ENCODE measurements at regions not wholly inside any gene's neighbourhood (a gene's known extent, or its start where the extent isn't known, plus 50 kb on each side); places are given as distances from the start of the nearest gene placed in this dataset.

GRCh38 chr6:50657513-50657912, 55.8 kb upstream of the TFAP2D start:
- no peaks in the 10 kb centered on the region for H3K27me3 ChIP-seq (ENCODE audit: control insufficient read depth in 2 of 2, insufficient read depth in 2 of 2, low read length in 2 of 2)
- H2AFZ ChIP-seq (ENCODE audit: insufficient read depth, low read depth, low read length, poor library complexity, severe bottlenecking), result no peak overlapping the region
- no peak for DNase-seq
- H3K4me1 ChIP-seq (ENCODE audit: control insufficient read depth in 1 of 2, insufficient read depth in 2 of 2, low read length in 2 of 2), result no peaks in the 10 kb centered on the region
- no peaks in the 10 kb centered on the region for H3K36me3 ChIP-seq (replicated peaks in 1 of 2; ENCODE audit: control insufficient read depth in 1 of 2, insufficient read depth in 2 of 2, low read length in 2 of 2)
- Mint-ChIP-seq H3K36me3 (no peaks in the 10 kb centered on the region), H3K4me1 (no peaks in the 10 kb centered on the region), H3K27me3 (ENCODE audit: low read depth in 3 of 3) (peaks cover 0 to 1% (median 0%) of the 10 kb centered on the region in 3 donors), H3K27ac (no peak overlapping the region), H3K9me3 (no peaks in the 10 kb centered on the region), H3K4me3 (no peak overlapping the region)
- H3K4me3 ChIP-seq (replicated peaks in 1 of 3; ENCODE audit: low read depth in 2 of 3, low read length in 3 of 3), result no peak overlapping the region
- no peak overlapping the region for H3K9ac ChIP-seq (ENCODE audit: insufficient read depth, low read length, poor library complexity, severe bottlenecking)
- no peaks in the 10 kb centered on the region for H3K79me2 ChIP-seq (ENCODE audit: insufficient read depth, low read length)
- 71% methylated on average over 1 of the region's 1 CpG for WGBS (ENCODE audit: insufficient coverage)
- intact Hi-C loops (cut with micrococcal nuclease), result no loop called here
- no peak overlapping the region for H3K4me2 ChIP-seq (replicated peaks; ENCODE audit: extremely low read depth, low read length, poor library complexity, severe bottlenecking)
- H3K9me3 ChIP-seq (replicated peaks in 1 of 2; ENCODE audit: control insufficient read depth in 1 of 2, insufficient read depth in 1 of 2, low read length in 2 of 2), result no peaks in the 10 kb centered on the region
- H3K27ac ChIP-seq (ENCODE audit: low read depth in 1 of 2, low read length in 2 of 2), result no peak overlapping the region
- no peak for TF ChIP-seq CTCF (IDR thresholded peaks at IDR 0.05)
- no peaks in the 10 kb centered on the region for H4K20me1 ChIP-seq (ENCODE audit: insufficient read depth, low read length)

- no peak overlapping the region for H3K4me3 ChIP-seq (replicated peaks in 1 of 3; ENCODE audit: low read depth in 2 of 3, low read length in 3 of 3)
- H3K36me3 ChIP-seq (replicated peaks in 1 of 2; ENCODE audit: control insufficient read depth in 1 of 2, insufficient read depth in 2 of 2, low read length in 2 of 2), result no peaks in the 10 kb centered on the region
- no peak overlapping the region for H2AFZ ChIP-seq (ENCODE audit: insufficient read depth, low read depth, low read length, poor library complexity, severe bottlenecking)
- intact Hi-C loops (cut with micrococcal nuclease), result no loop called here
- H3K27ac ChIP-seq (ENCODE audit: low read depth in 1 of 2, low read length in 2 of 2), result no peak overlapping the region
- Mint-ChIP-seq H3K27ac (no peak overlapping the region), H3K27me3 (ENCODE audit: low read depth in 3 of 3) (no peaks in the 10 kb centered on the region), H3K36me3 (no peaks in the 10 kb centered on the region), H3K4me1 (no peaks in the 10 kb centered on the region), H3K9me3 (no peaks in the 10 kb centered on the region), H3K4me3 (no peak overlapping the region)
- no peak overlapping the region for H3K9ac ChIP-seq (ENCODE audit: insufficient read depth, low read length, poor library complexity, severe bottlenecking)
- H3K4me1 ChIP-seq (ENCODE audit: control insufficient read depth in 1 of 2, insufficient read depth in 2 of 2, low read length in 2 of 2), result no peaks in the 10 kb centered on the region
- no peaks in the 10 kb centered on the region for H3K79me2 ChIP-seq (ENCODE audit: insufficient read depth, low read length)
- no peak overlapping the region for H3K4me2 ChIP-seq (replicated peaks; ENCODE audit: extremely low read depth, low read length, poor library complexity, severe bottlenecking)
- no peak for TF ChIP-seq CTCF (IDR thresholded peaks at IDR 0.05)
- H4K20me1 ChIP-seq (ENCODE audit: insufficient read depth, low read length), result no peaks in the 10 kb centered on the region
- H3K27me3 ChIP-seq (ENCODE audit: control insufficient read depth in 2 of 2, insufficient read depth in 2 of 2, low read length in 2 of 2), result no peaks in the 10 kb centered on the region
- no peaks in the 10 kb centered on the region for H3K9me3 ChIP-seq (replicated peaks in 1 of 2; ENCODE audit: control insufficient read depth in 1 of 2, insufficient read depth in 1 of 2, low read length in 2 of 2)
- no peak for DNase-seq
- WGBS (ENCODE audit: insufficient coverage), result no CpG with 5 or more reads among the region's 2 CpGs
Observed at GRCh38 chr6:50658561-50658960, 54.8 kb upstream of the TFAP2D start.
